Activated CD8-positive, alpha-beta memory T cell treated with anti-CD3 and anti-CD28 coated beads for 1 hour (primary cell): ENCODE measurements at regions not wholly inside any gene's neighbourhood (a gene's known extent, or its start where the extent isn't known, plus 50 kb on each side); places are given as distances from the start of the nearest gene placed in this dataset.

Experiments used
- DNase-seq, 2 donors: peaks; one replicate each; pipeline ENCODE4 v3.0.0-alpha.2; 2020; ENCODE audit warnings: low read depth in 1 of 2; ENCODE audit errors: extremely low read depth in 1 of 2

DNA sequence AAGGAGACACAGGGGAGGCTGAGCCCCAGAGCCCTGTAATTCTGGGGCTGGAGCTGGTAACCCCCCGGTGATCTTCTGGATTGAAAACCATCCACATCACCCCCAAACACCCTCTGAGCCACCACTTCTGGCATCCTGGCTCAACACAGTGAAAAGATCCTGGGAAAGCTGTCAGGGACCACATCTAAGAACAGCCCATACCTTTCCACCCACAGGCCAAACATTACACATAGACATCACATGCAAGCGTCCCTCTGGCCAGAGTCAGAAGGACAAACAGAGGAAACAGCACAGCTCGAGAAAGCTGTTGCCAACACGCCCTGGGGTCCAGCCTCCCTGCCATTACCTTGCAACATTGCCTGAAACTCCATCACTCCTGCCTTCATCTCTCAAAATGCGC, 469.5 kb downstream of the SOX6 start:
- no peak for DNase-seq

DNA sequence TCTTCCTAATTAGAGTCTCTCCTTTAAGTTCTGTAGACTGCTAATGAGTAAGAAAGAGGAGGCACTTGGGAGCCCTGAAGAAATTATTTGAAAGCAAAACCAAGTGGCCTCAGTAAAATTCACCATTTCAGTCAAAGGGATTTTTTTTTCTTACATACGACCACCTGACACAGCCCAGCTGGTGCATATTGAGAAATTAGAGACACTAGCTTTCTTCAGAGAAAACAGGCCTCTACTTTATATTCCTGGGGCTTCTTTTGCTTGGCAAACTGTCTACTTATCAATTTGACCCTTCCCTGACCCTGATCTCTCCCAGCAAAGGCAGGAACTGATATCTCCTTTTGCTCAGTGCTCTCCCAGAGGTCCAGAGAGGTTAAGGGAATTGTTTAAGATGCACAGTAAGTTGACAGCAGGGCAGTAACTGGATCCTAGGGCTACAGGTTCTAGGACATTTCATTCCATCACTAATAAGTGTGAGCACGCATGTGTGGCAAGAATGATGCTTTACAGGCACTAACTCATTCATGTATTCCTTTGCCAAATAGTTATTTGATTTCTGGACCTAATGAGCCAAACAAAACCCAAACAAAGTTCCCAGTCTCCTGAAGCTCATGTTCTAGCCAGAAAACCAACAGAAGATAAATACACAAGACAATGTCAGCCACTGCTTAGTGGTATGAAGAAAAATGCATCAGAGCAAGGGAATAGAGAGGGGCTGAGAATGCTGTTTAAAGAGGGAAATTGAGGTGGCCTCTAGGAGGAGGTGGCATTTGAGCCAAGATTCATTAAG, 467.6 kb downstream of the SOX6 start:
- no peak for DNase-seq

DNA sequence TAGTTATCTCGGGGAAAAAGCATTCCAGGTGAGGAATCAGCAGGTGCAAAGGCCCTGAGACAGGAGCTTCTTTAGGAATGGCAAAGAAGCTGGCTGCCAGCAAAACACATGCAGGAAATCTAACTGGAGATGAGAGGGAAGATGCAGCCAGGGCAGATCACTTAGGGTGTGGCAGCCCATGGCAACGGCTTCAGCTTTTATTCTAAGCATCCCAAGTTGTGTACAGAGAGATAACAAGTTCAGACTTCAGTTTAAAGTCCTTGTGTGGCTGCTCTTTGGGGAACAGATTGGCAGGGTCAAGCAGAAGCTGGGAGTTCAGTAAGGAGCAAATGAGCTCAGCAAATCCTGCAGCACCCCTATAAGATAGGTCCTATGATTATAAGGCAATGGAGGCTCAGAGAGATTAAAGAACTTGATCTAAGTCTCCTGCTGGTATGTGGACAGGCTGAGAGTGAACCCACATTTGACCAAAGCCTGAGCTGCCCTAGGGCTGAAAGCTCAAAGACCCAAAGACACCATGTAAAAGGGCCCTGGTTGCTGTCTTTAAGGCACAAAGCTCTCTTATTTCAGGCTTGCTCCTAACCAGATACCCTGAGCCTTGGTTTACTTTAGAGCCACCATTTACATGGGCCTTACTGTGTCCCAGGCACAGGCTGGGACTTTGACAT, 466.8 kb downstream of the SOX6 start:
- no peak for DNase-seq

DNA sequence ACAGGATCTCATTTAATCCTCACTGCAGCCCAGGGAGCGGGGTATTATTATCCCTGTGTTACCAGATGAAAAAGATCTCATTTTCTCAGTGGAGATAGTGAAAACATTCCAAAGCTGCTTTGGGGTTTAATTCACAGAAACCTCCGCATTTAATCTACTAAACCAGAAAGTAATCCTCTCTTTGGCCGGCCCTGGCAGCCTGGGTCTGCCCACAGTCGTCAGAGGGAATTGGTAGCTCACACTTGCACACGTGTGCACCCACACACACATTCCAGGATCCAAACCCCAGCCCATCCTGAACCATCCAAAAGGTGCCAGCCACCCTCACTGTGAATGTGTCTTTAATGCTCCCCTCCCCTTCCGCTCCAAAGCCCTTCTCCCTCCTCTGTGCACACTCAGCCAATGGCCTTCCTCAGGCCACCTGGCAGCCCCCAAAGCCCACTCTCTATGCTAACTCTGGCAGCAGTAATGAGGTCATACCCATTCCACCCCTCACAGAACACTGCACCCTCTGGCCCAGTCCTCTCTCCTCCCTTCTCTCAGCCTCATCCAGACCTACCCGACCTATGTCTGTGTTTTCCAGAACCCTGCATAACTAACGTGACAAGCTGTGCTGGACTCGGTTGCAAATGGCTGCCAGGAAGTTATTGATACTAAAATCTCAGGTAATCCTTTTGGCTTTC, 466.2 kb downstream of the SOX6 start:
- DNase-seq = no peak

DNA sequence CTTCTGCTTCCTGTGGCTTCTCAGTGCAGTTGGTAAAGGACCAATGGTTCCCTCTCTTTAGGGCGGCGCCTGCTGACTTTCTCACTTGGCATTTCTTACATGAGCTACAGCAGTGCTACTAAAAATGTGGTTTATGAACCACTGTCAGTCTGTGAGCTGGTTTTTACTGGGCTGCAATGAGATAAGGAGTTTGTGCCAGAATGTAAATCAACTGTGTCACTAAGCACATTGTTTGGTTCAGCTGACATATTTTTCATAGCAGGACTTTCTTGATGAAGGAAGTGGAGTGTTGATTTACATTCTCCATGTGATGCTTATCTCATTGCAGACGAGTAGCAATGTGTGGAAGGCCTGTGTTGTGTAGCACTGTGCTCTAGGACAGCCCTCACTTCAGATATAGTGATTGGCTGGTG, 463.3 kb downstream of the SOX6 start:
- DNase-seq = no peak

DNA sequence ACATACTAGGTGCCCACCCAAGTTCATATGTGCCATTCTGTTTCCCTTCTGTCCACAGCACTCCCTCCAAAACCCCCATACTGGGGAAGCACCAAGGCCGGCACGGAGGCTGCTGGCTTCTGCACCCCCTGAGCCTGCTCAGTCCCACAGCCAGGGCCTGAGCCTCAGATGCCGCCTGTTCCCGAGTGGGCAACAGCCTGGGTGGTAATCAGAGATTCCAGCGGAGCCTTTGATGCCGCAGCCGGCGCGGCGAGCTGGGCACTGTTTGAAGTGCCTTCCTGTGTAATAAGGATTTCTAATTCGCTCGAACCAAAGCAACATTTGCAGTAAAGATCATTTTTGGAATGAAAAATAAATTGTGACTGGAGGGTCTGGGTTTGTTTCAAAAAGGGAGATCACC, 460.3 kb downstream of the SOX6 start:
- no peak for DNase-seq

DNA sequence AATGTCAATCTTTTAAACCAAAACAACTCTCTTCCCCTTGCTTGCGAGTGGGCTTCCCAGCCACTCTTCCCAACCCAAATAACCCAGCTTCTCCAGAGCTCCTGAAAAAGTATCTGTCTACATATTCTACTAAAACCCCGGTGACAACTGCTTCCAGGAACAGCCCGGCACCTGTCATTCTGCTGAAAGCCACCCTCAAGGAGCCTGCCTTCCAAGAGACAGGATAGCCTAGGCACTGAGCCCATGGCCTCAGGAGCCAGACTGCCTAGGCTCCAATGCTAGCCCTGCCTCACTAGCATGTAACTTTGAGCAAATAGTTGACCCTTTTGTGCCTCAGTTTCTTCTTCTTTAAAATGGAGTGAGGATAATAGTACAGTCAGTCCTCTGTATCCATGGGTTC, 459.8 kb downstream of the SOX6 start:
- DNase-seq = no peak

DNA sequence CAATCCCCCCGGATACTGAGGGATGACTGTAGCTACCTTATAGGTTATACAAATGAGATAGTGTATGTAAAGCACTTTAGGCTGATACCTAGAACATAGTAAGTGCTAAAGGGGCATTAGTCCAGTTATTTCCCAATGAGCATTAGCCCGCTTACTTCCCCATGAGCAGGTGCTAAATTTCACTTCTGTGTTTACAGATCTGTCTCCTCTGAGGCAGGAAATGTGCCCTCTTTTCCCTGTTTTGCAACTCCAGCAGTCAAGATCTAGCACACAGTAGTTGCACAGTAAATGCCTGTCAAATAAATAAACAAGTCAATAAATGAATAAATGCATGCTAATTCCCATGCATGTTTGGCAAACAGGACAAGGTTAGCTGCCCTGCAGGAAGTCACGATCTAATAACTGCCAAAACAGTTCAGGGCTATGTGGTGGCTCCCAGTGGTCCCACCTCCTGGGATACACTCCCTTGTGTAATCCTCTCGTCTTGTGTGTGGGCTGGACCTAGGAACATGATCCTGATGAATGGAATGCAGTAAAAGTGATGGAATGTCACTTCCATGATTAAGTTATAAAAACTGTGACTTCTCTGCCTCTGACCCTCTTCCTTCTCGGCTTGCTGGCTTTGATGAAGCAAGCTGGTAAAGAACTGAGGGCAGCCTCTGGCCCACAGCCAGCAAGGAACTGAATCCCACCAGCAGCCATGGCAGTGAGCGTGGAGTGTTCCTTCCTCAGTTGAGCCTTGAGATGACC, 459.0 kb downstream of the SOX6 start:
- no peak for DNase-seq

DNA sequence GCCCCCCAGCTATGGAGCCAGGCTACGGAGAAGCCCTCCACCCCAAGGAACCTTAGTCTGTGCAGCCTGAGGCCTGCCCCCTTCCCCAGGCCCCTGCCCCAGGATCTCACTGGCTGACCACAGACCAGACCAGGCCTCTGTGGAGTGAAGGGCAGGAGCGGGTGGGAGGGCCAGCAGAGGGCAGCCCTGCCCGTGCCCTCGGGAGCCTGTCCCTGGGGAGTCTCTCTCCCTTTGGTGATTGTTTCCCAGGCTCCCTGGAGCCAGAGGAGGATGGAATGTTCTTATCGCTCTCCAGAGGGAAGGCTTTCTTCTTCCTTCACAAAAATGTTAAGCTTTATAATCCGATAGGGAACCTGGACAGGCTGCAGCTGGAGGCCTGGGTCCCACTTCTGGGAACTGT, 455.3 kb downstream of the SOX6 start:
- DNase-seq = no peak

DNA sequence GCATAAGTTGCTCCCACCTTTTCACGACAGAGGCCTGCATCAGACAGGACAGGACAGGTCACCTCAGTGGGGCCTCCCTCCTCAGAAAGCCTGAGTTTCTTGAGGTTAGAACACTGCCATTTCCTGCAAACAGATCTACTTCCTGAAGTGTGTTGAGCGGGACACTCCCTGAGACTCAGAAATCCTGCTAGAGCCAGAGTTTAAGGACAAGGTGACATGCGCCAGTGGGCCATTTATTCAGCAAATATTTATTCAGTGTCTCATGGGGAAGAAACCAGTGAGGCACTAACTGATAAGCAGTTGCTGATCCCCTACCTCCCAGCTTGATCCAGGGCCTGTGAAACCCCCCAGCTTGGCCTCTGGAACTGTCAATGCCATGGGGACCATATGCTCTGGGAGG, 454.6 kb downstream of the SOX6 start:
- no peak for DNase-seq

DNA sequence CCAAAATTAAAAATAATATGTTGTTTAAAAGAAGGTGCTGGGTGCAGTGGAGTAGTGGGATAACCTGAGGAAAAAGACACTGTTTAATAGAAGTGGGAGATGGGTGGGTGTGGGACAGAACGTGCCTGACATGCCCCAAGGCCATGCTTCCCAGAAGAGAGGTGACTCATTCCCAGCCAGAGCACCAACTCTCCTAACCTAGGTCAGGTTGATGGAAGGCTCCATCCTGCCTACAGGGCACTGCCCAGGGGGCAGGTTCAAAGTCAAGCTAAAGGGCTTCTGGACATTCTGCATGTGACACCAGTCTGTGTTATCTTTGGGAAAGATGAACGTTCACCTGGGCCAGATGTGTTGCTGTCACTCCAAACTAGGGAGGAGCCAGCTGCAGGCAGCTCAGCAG, 453.1 kb downstream of the SOX6 start:
- DNase-seq = no peak

DNA sequence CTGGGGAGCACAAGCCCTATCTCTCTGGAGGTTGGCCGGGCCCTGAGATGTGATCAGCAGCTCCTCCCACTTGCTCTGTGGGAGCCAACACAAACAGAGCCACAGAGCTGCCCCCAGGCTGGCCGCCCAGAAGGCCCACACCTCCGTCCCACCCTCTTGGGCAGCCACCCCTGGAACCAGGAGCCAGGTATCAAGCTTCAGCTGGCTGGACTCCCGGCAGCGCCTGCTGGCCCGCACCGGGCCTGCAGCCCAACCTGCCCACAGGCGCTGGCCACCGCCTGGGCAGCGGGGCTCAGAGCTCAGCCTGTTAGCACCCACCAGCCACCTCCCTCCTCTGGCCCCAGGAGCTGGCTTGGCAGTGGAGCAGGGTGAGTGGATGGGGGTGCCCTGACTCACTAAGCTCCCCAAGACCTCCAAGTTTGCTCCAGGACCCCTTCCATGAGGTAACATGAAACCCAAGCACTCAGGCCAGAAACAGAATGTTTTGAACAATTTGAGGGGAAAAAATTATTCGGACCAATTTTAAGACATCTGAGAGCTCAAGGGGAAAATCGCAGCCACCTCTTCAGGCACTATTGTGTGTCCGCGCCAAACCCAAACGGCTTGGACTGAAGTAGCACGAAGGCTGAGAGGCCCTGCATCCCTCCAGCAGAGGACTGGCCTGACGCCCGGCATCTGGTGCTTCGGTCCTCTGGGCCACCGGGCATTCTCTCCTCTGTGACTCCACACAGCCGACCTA, 450.8 kb downstream of the SOX6 start:
- no peak for DNase-seq

DNA sequence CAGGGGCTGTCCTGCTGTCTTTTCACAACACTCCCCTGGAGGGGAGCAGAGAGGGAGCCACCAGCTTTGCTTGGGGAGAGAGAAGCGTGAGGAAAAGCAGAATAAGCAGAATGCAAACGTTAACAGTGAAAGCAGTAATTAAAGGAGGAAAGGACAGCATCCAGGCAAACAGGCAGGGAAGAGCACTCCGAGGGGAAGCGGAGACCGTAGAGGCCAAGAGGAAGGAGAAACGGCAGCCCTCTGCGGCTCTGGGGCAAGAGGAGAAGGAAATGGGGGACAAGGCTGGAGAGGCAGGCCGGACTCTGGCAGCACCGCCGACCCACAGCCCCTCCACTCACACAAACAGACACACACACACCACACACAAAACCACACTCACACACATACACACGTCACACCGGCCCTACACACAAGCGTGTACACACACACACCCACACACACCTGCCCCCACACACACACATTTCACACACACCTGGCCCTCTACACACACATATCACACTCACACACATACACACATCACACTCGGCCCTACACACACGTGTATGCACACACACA, 449.8 kb downstream of the SOX6 start:
- no peak for DNase-seq

DNA sequence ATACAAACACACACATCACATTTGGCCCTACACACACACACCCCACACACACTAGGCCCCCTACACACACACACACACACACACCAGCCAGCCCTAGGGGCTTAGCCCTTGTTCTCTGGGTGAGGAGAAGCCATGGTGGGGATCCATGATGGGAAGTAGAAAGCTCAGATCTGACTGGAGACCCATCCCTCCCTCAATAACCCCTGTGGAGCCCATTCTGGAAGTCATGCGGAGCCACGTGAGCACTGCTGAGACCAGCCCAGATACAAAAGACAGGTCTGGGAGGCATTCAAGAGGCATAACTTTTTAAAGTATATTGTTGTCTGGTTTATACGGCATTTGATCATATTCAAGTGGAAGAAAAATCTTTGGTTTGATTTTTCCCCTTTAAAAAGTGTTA, 448.5 kb downstream of the SOX6 start:
- DNase-seq = no peak

DNA sequence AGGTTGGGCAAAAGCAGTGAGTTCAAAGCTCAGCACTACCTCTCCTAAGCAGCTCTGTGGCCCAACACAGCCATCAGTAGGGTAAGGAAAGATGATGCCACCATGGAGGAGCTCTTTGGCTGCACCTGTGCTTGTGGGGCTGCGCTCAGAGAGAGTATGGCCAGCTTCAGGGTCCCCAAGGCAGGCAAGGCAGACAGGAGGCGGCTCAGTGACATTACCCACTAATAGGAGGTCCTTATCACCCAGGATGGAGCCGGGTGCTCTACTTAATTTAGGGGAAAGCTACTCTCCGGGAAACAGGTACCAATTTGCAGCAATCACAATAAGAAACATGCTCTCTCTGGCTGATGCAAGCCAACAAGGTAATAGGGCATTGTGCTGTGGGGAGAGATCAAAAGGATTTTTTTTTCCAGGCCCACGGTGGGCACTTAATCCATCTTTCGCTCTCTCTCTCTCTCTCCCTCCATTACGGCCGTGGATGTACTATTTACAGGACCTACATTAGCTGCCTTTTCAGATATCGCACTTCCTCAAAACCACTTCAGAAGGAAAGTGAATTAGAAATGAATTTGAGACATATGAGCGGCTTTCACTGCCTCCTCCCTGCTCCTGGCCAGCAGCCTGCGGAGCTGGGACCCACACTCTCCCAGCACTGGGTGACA, 446.3 kb downstream of the SOX6 start:
- no peak for DNase-seq

DNA sequence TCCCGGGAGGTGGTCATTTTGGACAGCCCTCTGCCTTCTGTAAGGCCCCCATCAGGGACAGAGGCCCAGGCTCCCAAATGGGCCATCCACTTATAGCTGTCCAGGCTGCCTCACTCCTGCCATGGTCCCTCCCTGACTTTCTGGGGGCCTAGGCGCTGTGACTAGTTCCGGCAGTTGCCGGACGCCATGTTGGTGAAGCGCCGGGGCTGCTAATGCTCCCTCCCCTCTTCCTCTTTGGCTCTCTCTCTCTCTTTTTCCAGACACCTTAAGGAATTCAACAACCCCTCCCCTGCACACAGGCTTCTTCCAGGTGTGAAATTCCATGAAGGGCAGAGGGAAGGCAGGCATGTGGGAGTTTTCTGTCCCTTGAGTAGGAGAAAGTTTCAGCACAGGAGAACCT, 445.6 kb downstream of the SOX6 start:
- DNase-seq = no peak

DNA sequence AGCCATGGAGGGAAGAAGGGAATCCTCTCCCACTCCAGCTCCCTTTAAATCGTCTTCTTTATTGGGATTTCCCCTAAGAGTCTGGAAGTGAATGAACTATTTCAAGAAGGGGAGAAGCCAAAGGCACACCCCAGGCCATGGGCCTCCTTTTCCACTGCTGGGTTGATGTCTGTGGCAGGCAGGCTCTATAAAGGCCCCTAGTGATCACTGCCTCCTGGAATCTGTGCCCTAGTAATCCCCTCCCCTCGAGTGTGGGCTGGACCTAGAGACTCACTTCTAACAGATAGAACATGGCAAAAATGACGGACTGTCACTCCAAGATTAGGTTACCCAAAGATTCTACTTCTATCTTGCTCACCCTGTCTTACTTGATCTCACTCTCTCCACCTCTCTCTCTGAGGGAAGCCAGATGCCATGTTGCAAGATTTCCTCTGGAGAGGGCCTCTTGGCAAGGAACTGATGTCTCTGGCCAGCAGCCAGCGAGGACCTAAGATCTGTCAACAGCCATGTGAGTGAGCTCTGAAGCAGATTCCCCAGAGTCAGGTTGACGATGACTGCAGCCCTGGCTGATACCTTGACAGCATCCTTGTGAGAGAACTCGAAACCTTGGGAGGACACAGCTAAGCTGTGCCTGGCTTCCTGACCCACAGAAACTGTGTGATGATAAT, 444.8 kb downstream of the SOX6 start:
- no peak for DNase-seq

DNA sequence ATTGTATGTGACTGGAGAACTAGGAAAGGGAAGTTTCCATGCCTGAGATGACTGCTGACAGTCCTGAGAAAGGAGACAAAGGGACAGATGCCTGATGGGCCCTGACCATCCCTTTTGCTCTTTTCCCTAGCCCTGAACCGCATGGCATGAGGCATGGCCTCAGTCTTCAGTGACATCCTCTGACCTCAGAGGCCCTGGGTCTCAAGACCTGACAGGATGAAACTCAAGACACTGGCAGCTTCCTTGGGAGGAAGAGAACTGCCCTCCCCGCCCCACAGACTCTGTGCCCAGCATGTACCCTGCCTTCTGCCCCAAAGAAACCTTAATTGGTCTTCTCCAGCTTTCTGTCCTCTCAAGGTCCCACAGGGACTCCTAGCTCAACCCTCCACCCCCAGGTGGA, 444.1 kb downstream of the SOX6 start:
- no peak for DNase-seq

DNA sequence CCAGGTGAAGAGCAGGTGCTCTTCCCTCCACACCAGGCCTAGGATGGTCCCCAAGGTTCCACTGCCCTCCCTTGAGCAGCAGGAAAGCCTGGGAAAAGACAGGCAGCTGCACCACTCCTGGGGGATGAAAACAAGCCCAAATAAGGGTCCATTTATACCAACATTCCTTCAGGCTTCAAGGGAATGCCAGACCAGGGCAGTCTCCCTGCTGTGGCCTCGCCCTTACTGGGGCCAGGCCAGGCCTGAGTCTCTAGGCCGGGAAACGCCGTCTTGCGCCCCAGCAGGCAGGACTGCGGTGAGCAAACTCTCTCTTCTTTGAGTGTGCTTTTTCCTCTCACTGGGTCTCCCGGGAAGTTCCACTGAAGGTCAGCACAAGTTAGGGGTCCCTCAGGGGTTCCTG, 443.5 kb downstream of the SOX6 start:
- no peak for DNase-seq
